ENCODE measurements at regions not wholly inside any gene's neighbourhood (a gene's known extent, or its start where the extent isn't known, plus 50 kb on each side); places are given as distances from the start of the nearest gene placed in this dataset.

GRCh38 chr2:2744107-2744506, 413.0 kb upstream of the MYT1L start:
- Histone ChIP-seq H3K27me3 (no peaks in the 10 kb centered on the region), H3K4me3 (no peak overlapping the region), H3K4me1 (no peaks in the 10 kb centered on the region), H3K27ac (no peak overlapping the region), H3K36me3 (no peaks in the 10 kb centered on the region), H3K9me3 (no peaks in the 10 kb centered on the region)
- DNase-seq: no peak
- TF ChIP-seq POLR2A (IDR thresholded peaks at IDR 0.05): no peak
- TF ChIP-seq CTCF (IDR thresholded peaks at IDR 0.05): no peak
- intact Hi-C loops (cut with DNase I; ENCODE audit: low total_unique reads): no loop called here

GRCh38 chr2:2743164-2743571, 412.1 kb upstream of the MYT1L start:
- Histone ChIP-seq H3K36me3 (no peaks in the 10 kb centered on the region), H3K27me3 (no peaks in the 10 kb centered on the region), H3K9me3 (no peaks in the 10 kb centered on the region), H3K4me3 (no peak overlapping the region), H3K27ac (no peak overlapping the region), H3K4me1 (no peaks in the 10 kb centered on the region)
- peak; percentile 53 to 62 for DNase-seq
- intact Hi-C loops (cut with DNase I; ENCODE audit: low total_unique reads): no loop called here
- no peak for TF ChIP-seq CTCF (IDR thresholded peaks at IDR 0.05)
- no peak for TF ChIP-seq POLR2A (IDR thresholded peaks at IDR 0.05)

GRCh38 chr2:2742726-2743125, 411.7 kb upstream of the MYT1L start:
- no peak for TF ChIP-seq CTCF (IDR thresholded peaks at IDR 0.05)
- TF ChIP-seq POLR2A (IDR thresholded peaks at IDR 0.05): no peak
- H3K27ac ChIP-seq: no peak overlapping the region
- DNase-seq: no peak

GRCh38 chr2:2740238-2740775, 409.2 kb upstream of the MYT1L start:
- Histone ChIP-seq H3K4me3 (no peak overlapping the region), H3K4me1 (no peaks in the 10 kb centered on the region), H3K27ac (no peak overlapping the region), H3K36me3 (no peaks in the 10 kb centered on the region), H3K9me3 (no peaks in the 10 kb centered on the region), H3K27me3 (no peaks in the 10 kb centered on the region)
- intact Hi-C loops (cut with DNase I; ENCODE audit: low total_unique reads): no loop called here
- TF ChIP-seq POLR2A (IDR thresholded peaks at IDR 0.05) (no peak), CTCF (IDR thresholded peaks at IDR 0.05) (no peak)
- DNase-seq: no peak

More at GRCh38 chr2:2742726-2743125, 411.7 kb upstream of the MYT1L start:
- intact Hi-C loops (cut with DNase I; ENCODE audit: low total_unique reads): no loop called here
- H3K4me3 ChIP-seq: no peak overlapping the region
- H3K9me3 ChIP-seq: no peaks in the 10 kb centered on the region
- no peaks in the 10 kb centered on the region for H3K36me3 ChIP-seq
- H3K4me1 ChIP-seq: no peaks in the 10 kb centered on the region
- H3K27me3 ChIP-seq: no peaks in the 10 kb centered on the region

GRCh38 chr2:2739231-2739795, 408.2 kb upstream of the MYT1L start:
- no peak for DNase-seq
- no peak for TF ChIP-seq POLR2A (IDR thresholded peaks at IDR 0.05)
- no peak for TF ChIP-seq CTCF (IDR thresholded peaks at IDR 0.05)
- H3K4me3 ChIP-seq: no peak overlapping the region
- H3K27me3 ChIP-seq: no peaks in the 10 kb centered on the region
- H3K9me3 ChIP-seq: no peaks in the 10 kb centered on the region
- H3K4me1 ChIP-seq: no peaks in the 10 kb centered on the region
- no peak overlapping the region for H3K27ac ChIP-seq
- intact Hi-C loops (cut with DNase I; ENCODE audit: low total_unique reads): no loop called here
- no peaks in the 10 kb centered on the region for H3K36me3 ChIP-seq

Data from uterus (tissue), 3 donors.